GM10266 (cell line): ENCODE measurements at regions not wholly inside any gene's neighbourhood (a gene's known extent, or its start where the extent isn't known, plus 50 kb on each side); places are given as distances from the start of the nearest gene placed in this dataset.
A peak's percentile ranks its signal among the peaks of the same experiment; 100 is the strongest.

Source experiments
- DNase-seq: peaks from one replicate; pipeline ENCODE4 v3.0.0; 2012; ENCODE audit errors: extremely low spot score
- TF ChIP-seq, protein P1 (sequence below): IDR thresholded peaks from 2 replicates; pipeline ENCODE4 v1.5.1; 2012; ENCODE audit warnings: mild to moderate bottlenecking, low read depth; ENCODE audit not compliant: control insufficient read depth, insufficient read depth; ENCODE audit errors: missing control alignments

GRCh38 chr5:4939042-4939781, 200.9 kb upstream of the ADAMTS16 start:
- DNase-seq = no peak
- TF ChIP-seq, protein P1, sequence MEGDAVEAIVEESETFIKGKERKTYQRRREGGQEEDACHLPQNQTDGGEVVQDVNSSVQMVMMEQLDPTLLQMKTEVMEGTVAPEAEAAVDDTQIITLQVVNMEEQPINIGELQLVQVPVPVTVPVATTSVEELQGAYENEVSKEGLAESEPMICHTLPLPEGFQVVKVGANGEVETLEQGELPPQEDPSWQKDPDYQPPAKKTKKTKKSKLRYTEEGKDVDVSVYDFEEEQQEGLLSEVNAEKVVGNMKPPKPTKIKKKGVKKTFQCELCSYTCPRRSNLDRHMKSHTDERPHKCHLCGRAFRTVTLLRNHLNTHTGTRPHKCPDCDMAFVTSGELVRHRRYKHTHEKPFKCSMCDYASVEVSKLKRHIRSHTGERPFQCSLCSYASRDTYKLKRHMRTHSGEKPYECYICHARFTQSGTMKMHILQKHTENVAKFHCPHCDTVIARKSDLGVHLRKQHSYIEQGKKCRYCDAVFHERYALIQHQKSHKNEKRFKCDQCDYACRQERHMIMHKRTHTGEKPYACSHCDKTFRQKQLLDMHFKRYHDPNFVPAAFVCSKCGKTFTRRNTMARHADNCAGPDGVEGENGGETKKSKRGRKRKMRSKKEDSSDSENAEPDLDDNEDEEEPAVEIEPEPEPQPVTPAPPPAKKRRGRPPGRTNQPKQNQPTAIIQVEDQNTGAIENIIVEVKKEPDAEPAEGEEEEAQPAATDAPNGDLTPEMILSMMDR = no peak

DNA sequence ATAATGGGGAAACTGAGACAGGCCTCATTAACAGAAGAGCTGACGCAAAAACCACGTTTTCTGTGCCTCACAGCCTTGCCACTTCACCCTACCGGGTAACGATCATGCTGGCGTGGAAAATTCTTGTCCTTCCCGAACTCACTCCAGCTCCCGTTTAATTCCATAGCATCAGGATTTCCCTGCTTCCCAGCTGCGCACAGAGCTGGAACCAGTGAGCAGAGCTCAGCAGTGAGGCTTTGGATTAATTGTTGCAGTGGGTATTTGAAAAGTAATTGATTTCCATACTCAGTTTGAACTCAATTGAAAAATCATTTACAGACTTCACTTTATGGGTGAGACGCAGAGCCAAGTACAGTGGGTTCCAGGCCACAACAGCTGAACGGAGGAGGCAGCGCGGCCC, 199.0 kb upstream of the ADAMTS16 start:
- TF ChIP-seq, protein P1 = no peak
- no peak for DNase-seq

DNA sequence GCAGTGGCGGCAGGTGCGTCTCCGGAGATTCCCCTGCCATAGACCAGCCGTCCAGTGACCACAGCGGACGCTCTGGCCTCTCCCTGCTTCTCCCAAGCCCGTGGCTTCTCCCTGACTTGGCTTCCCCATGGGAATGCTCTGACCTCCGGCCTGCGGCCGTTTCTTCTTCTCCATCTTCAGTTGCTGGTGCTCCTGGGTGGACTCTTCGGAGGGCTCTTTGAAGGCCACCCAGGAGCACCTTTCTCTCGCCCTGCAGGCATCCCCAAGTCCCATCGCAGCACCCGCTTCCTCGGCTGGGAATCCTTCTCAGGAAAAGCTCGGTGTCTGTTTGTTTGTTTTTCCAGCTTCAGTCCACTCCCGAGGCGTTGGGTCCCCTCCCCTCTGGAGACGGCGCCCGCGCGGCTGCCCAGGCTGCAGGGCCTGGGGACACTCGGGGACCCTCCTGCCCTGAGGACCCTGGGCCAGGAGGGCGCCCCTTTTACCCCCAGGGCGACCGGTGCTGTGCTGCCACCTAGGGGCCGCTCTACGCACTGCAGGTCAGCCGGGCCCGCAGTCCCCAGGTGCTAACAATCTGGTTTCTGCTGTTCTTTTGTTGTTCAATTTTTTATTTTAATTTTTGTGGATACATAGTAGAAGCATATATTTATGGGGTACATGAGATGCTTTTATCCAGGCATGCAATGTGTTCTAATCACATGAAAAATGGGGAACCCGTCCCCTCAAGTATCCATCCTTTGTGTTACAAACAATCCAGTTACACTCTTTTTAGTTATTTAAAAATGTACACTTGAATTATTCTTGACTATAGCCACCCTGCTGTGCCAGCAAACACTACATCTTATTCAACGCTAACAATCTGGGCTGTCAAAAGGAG, 197.9 kb upstream of the ADAMTS16 start:
- DNase-seq = peak; percentile 32
- TF ChIP-seq, protein P1 = peak; percentile 78

- TF ChIP-seq, protein P1 = no peak
- DNase-seq = no peak
These were observed 197.3 kb upstream of the ADAMTS16 start for GRCh38 chr5:4942831-4943178.

DNA sequence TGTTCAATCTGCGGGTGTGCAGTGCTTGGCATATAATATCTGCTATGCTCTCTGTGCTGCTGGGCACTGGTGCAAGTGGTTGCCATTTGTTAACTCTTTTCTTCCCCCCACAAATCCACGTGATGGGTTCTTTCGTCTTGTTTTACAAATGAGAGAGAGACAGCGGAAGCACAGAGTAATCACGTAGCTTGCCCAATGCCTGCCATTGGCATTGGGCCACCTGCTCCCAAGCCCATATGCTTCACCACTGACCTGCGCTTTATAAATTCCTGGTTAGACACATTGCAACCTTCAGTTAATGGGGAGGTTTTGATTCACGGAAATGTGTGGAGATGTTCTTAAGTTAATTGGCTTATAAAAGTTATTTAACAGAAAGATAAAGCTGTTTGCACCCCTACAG, 194.8 kb upstream of the ADAMTS16 start:
- no peak for DNase-seq
- TF ChIP-seq, protein P1 = no peak

DNA sequence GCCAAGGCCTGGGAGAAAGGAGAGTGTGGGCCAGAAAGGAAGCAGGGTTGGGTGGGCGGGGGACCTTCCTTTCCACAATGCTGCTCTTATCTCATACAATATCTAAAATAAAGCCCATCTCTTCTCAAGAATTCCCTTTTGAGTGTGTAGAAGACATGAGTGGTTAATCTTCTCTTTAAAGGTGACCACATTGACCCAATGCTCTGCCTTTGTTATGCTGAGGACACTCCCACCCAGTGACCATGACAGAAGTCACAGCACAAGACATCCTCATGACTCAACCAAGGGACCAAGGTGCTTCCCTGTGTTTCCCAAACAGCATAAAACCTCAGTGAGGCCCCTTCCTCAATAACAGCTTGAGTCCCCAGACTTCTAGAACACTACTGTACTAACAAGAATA, 193.0 kb upstream of the ADAMTS16 start:
- no peak for DNase-seq
- TF ChIP-seq, protein P1 = no peak
